LNCAP (cell line): ENCODE measurements at regions not wholly inside any gene's neighbourhood (a gene's known extent, or its start where the extent isn't known, plus 50 kb on each side); places are given as distances from the start of the nearest gene placed in this dataset.

Experiments
- TF ChIP-seq, protein P1 (sequence below): fragments of 450-650 bp; IDR thresholded peaks from 2 replicates; pipeline ENCODE4 v1.5.1; 2017; ENCODE audit warnings: mild to moderate bottlenecking

DNA sequence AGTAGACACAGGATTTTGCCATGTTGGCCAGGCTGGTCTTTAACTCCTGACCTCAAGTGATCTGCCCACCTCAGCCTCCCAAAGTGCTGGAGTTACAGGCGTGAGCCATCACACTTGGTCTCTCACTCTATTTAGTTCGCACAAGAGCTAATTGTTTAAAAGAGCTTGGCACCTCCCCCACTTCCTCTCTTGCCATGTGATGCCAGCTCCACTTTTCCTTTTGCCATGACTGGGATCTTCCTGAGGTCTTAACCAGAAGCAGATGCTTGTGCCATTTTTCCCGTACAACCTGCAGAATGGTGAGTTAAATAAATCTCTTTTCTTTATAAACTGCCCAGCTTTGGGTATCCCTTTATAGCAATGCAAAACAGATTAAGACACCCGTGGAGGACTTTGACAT, 200.1 kb upstream of the FRMD6 start:
- TF ChIP-seq, protein P1, sequence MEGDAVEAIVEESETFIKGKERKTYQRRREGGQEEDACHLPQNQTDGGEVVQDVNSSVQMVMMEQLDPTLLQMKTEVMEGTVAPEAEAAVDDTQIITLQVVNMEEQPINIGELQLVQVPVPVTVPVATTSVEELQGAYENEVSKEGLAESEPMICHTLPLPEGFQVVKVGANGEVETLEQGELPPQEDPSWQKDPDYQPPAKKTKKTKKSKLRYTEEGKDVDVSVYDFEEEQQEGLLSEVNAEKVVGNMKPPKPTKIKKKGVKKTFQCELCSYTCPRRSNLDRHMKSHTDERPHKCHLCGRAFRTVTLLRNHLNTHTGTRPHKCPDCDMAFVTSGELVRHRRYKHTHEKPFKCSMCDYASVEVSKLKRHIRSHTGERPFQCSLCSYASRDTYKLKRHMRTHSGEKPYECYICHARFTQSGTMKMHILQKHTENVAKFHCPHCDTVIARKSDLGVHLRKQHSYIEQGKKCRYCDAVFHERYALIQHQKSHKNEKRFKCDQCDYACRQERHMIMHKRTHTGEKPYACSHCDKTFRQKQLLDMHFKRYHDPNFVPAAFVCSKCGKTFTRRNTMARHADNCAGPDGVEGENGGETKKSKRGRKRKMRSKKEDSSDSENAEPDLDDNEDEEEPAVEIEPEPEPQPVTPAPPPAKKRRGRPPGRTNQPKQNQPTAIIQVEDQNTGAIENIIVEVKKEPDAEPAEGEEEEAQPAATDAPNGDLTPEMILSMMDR = no peak

DNA sequence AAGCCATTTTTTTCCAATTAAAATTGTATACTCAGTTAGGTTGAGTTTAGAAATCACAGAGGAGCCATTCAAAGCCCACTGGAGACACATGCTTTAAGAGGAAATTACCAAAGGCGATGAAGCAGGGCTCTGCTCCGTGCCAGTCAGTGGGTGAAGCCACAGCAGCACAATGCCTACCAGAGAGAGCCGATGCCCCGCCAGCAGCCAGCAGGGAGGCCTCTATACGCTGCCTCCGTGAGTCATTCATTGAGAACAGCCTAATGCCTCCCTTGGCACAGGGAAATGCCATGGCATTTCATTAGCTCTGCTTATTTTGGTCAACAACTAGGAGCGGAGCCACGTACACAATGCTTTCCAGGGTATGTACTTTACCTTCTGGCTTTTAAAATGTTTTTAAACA, 197.8 kb upstream of the FRMD6 start:
- TF ChIP-seq, protein P1 = no peak

DNA sequence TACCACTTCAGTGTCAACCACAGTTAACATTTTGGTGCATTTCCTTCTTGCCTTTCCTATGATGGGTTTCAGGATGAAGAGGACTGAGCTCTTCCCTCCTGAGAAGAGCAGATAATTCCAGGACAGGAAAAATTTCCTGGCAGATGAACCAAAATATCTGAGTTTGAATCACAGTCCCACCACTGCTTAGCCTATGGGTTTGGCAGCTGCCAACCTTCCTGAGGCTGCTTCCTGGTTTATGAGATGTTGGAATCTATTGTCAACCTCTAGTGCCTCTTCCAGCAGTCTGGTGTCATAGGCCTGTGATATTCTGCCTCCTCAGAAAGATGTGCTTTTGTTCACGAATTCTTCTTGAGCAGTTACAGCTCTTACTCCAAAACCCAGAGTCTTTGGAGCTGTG, 197.4 kb upstream of the FRMD6 start:
- TF ChIP-seq, protein P1 = no peak

DNA sequence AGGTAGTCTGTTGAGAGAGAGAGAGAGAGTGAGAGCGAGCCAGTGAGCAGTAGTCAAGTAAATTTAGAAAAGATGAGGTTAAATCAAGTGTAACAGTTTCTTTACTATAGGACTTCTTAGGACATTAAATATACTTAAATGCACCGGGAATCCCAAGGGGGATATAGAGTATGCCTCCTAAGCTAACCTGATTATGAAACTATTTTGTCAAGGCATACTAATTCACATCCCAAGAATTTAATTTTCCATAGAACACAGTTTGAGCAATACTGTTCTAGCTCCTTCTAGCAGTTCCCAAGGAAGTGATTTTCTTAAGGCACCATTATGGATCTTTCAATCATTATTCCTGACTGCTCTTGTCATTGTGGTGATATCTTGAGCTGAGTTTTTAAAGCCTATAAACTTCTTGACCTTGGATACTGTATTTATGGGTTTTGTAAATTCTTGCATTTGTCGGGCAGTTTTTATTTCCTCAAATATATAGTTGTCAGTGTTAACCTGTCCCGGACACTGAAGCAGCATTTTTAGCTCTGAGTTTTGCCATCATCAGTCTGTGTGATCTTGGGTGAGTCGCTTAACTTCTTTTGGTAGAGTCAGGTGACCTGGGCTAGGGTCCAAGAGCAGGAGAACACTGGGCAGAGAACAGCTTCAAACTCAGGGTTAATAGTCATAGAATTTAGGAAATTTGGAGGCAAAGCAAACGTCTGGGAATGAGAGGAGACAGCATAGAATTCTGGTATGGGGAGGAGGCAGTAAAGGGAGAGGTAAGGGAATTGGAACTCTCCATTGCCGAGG, 196.5 kb upstream of the FRMD6 start:
- TF ChIP-seq, protein P1 = no peak

DNA sequence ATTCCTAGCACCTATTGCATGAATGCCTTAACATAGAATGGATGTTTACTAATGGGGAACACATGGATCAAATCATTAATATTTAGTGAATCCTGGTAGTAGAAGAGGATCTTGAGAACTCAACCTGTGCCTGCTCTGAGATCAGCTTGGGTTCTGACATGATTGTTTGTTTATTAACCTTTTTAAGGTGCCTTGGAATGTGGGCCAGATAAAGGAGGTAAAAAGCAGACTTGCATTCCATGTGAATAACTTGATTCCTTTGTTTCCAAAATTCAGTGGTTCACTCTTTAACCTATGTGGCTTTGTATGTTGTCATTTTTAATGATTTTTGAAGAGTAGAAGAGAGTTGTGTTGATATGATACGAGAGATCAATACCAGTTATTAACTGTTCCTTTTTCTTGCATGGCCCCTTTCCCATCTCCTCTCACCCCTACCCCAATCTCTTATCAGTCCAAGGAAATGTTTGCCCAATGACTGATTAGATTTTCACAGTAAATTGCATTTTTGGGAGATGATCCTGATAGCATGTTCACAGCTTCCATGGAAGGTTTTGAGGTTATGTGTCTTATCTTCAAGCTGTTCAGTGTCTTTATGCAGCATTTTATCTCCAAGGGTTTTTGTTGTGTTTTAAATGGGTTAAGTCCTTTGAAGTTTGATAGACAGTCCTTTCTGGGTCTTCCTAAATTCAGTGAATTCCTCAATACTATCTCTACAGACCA, 193.7 kb upstream of the FRMD6 start:
- TF ChIP-seq, protein P1 = no peak

DNA sequence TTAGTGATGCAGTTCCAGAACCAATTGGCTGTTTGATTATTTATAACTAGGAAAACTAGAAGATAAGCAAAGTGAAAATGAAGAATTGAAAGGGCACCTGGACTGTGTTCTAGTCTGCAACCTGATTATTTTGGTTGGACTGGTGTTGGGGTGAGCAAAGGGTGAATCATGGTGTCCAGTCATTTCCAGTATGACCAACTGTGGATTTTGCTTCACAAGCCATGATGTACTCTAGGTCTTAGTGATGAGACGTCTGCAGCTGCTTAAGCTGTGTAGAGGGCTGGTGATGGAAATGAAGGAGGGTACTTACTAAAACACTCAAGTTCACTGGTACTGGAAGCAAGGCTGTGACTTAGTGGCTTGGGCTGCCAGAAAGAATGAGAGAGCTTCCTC, 193.2 kb upstream of the FRMD6 start:
- TF ChIP-seq, protein P1 = no peak

DNA sequence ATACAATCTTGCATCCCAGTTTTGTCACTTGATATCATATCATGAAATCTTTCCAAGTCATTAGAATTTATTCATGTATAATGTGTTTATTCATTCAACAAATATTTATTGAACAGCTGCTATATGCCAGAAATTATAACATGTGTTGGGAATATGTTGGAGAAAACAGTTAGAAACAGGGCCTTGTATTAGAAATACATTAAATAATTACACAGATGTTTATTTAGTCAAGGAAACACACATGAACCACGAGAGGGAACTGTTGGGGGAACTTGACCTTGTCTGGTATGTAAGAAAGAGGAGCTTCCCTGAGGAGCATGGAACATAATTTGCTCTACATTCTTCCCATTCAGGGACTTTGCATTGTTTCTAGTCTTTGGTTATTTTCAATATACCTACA, 191.7 kb upstream of the FRMD6 start:
- TF ChIP-seq, protein P1 = no peak
